Endothelial cell of umbilical vein (primary cell): ENCODE measurements at regions not wholly inside any gene's neighbourhood (a gene's known extent, or its start where the extent isn't known, plus 50 kb on each side); places are given as distances from the start of the nearest gene placed in this dataset.

Experiments used
- BruUV-seq: library from RNA; stranded (reverse); fragments of 400-500 nt; replicated peaks from 2 replicates; lab custom pipeline; 2021; lab: Mats Ljungman, UMichigan
- CTCF ChIA-PET: fragments of 300-600, 350-600 bp; sonication (Branson Sonifier 250); formaldehyde crosslinking; loops from one replicate; lab custom pipeline; 2021; ENCODE audit warnings: antibody characterized with exemption, inconsistent platforms; lab: Charles Lee
- POLR2A ChIA-PET: fragments of 300-600, 350-600 bp; sonication (Branson Sonifier 250); formaldehyde crosslinking; loops from one replicate; lab custom pipeline; 2021; ENCODE audit warnings: antibody characterized with exemption, inconsistent platforms; lab: Charles Lee
- DNase-seq: peaks from one replicate; pipeline ENCODE4 v3.0.0-alpha.2; 2011; ENCODE audit warnings: low read depth, low spot score
- FAIRE-seq: peaks from 2 replicates; lab custom pipeline; 2011; peaks lifted over from hg19 to GRCh38; lab: Jason Lieb, UNC
- H2AFZ ChIP-seq: 2 replicates; pipeline ENCODE4 v1.6.0; 2012; ENCODE audit warnings: low read depth, low read length, control low read depth, inconsistent platforms
- H3K27ac ChIP-seq: 2 replicates; pipeline ENCODE4 v1.5.1; 2011; ENCODE audit warnings: low read depth, mild to moderate bottlenecking, control low read depth, low read length, moderate library complexity; ENCODE audit not compliant: insufficient read depth
- H3K27me3 ChIP-seq, 2 experiments: 2 replicates each; pipeline versions ENCODE4 v1.6.0 to v1.6.1; 2011; ENCODE audit warnings: low read length in 2 of 2, mixed read lengths in 1 of 2; ENCODE audit not compliant: control insufficient read depth in 2 of 2, insufficient read depth in 2 of 2
- H3K36me3 ChIP-seq, 2 experiments: 2 replicates in 1 of 2; 3 replicates in 1 of 2; pipeline ENCODE4 v1.5.1; 2011; ENCODE audit warnings: low read length in 2 of 2, mild to moderate bottlenecking in 1 of 2, moderate library complexity in 1 of 2; ENCODE audit not compliant: control insufficient read depth in 2 of 2, insufficient read depth in 2 of 2; ENCODE audit errors: extremely low read depth in 1 of 2
- H3K4me1 ChIP-seq: 3 replicates; pipeline ENCODE4 v1.5.1; 2011; ENCODE audit warnings: mild to moderate bottlenecking, low read length; ENCODE audit not compliant: control insufficient read depth, insufficient read depth; ENCODE audit errors: extremely low read depth
- H3K4me2 ChIP-seq: 2 replicates; pipeline ENCODE4 v1.6.1; 2011; ENCODE audit warnings: low read length, control low read depth, mixed read lengths; ENCODE audit not compliant: insufficient read depth
- H3K4me3 ChIP-seq, 3 experiments: fragments of 200-600 bp in 1 of 3; sonication (generic), shearing (Covaris generic) in 1 of 3; replicated peaks in 1 of 3; 2 replicates each; pipeline ENCODE4 v1.5.1; 2011 to 2016; ENCODE audit warnings: control low read depth in 3 of 3, low read length in 3 of 3, mild to moderate bottlenecking in 2 of 3, inconsistent platforms in 1 of 3, low read depth in 1 of 3, moderate library complexity in 1 of 3; ENCODE audit not compliant: insufficient read depth in 1 of 3
- H3K79me2 ChIP-seq: 2 replicates; pipeline ENCODE4 v1.6.0; 2012; ENCODE audit warnings: low read length, inconsistent platforms; ENCODE audit not compliant: control insufficient read depth, insufficient read depth
- H3K9ac ChIP-seq: replicated peaks from 2 replicates; pipeline ENCODE3; 2011; ENCODE audit warnings: low read length, control low read depth; ENCODE audit not compliant: insufficient read depth; ENCODE audit errors: extremely low read depth
- H3K9me1 ChIP-seq: replicated peaks from 3 replicates; pipeline ENCODE4 v1.6.0; 2011; ENCODE audit warnings: mild to moderate bottlenecking, low read length; ENCODE audit not compliant: control insufficient read depth, insufficient read depth; ENCODE audit errors: extremely low read depth
- H3K9me3 ChIP-seq: replicated peaks from 2 replicates; pipeline ENCODE4 v1.5.1; 2012; ENCODE audit warnings: low read length, inconsistent platforms; ENCODE audit not compliant: control insufficient read depth, insufficient read depth
- H4K20me1 ChIP-seq: replicated peaks from 2 replicates; pipeline ENCODE3; 2011; ENCODE audit warnings: mild to moderate bottlenecking, low read length; ENCODE audit not compliant: control insufficient read depth, insufficient read depth; ENCODE audit errors: extremely low read depth
- CTCF ChIP-seq, 2 donors: IDR thresholded peaks; 1 replicate in 1 of 2; 2 replicates in 1 of 2; pipeline ENCODE4 v1.5.1; 2011; ENCODE audit warnings: low read length in 2 of 2, mild to moderate bottlenecking in 2 of 2, moderate library complexity in 2 of 2, control low read depth in 1 of 2, inconsistent platforms in 1 of 2, low read depth in 1 of 2; ENCODE audit not compliant: insufficient read depth in 1 of 2; ENCODE audit errors: extremely low read depth in 1 of 2
- EZH2 ChIP-seq: IDR thresholded peaks from 2 replicates; pipeline ENCODE4 v1.6.1; 2012; ENCODE audit warnings: borderline replicate concordance, low read depth, mild to moderate bottlenecking, moderate library complexity, low read length, inconsistent platforms; ENCODE audit not compliant: severe bottlenecking
- FOS ChIP-seq: IDR thresholded peaks from 2 replicates; pipeline ENCODE4 v1.6.1; 2011; ENCODE audit warnings: mild to moderate bottlenecking, low read length, moderate library complexity, borderline replicate concordance; ENCODE audit not compliant: insufficient read depth
- GATA2 ChIP-seq: IDR thresholded peaks from 2 replicates; pipeline ENCODE4 v1.7.0; 2011; ENCODE audit warnings: low read depth, mild to moderate bottlenecking, moderate library complexity, mixed read lengths, low read length; ENCODE audit not compliant: insufficient read length, insufficient read depth
- JUN ChIP-seq: IDR thresholded peaks from 2 replicates; pipeline ENCODE4 v1.6.1; 2011; ENCODE audit warnings: borderline replicate concordance, low read depth; ENCODE audit not compliant: insufficient read length, insufficient read depth
- MAX ChIP-seq: IDR thresholded peaks from 2 replicates; pipeline ENCODE4 v1.6.1; 2011; ENCODE audit not compliant: insufficient read depth, insufficient read length
- MYC ChIP-seq: IDR thresholded peaks from one replicate; pipeline ENCODE4 v1.6.1; 2011; ENCODE audit warnings: mild to moderate bottlenecking, low read depth, low read length
- POLR2A ChIP-seq: IDR thresholded peaks from 2 replicates; pipeline ENCODE4 v1.6.1; 2012; ENCODE audit warnings: low read depth, mild to moderate bottlenecking, control low read depth, low read length
- POLR2AphosphoS5 ChIP-seq: IDR thresholded peaks from 2 replicates; pipeline ENCODE4 v1.6.1; 2012; ENCODE audit warnings: low read depth, mild to moderate bottlenecking, control low read depth, low read length, moderate library complexity; ENCODE audit not compliant: insufficient read depth
- dilution Hi-C: fragments of 300-500 bp; cut with MboI; formaldehyde crosslinking; loops from one replicate; pipeline ENCODE4 v1.15.0; 2019; ENCODE audit warnings: low sequenced_read_pairs; ENCODE audit not compliant: extremely low pct_ligation_motif_present
- intact Hi-C: fragments of 100-400 bp; cut with micrococcal nuclease; formaldehyde crosslinking; loops from one replicate; pipeline ENCODE4 v1.10.0; 2022

GRCh38 chr18:78123144-78123909, 856.3 kb upstream of the SALL3 start:
- DNase-seq (no peak), FAIRE-seq (no peak)
- peaks cover 5% of the 10 kb centered on the region for H3K9me3 ChIP-seq
- CTCF ChIA-PET = no interaction called here
- no peak overlapping the region for H3K27ac ChIP-seq
- H3K27me3 ChIP-seq = no peaks in the 10 kb centered on the region
- no peaks in the 10 kb centered on the region for H4K20me1 ChIP-seq
- no peak overlapping the region for H3K4me2 ChIP-seq
- H3K36me3 ChIP-seq = no peaks in the 10 kb centered on the region
- H3K4me1 ChIP-seq = no peaks in the 10 kb centered on the region
- dilution Hi-C loops = no loop called here
- BruUV-seq = no TSS peak
- H3K79me2 ChIP-seq = no peaks in the 10 kb centered on the region
- H3K9ac ChIP-seq = no peak overlapping the region
- no peak for TF ChIP-seq JUN
- no peak for TF ChIP-seq POLR2A
- TF ChIP-seq POLR2AphosphoS5 = no peak
- TF ChIP-seq MYC = no peak
- TF ChIP-seq FOS = no peak
- TF ChIP-seq CTCF (IDR thresholded peaks at IDR 0.05; ENCODE audit: extremely low read depth in 1 of 2, insufficient read depth in 1 of 2, low read depth in 1 of 2, low read length in 2 of 2) = no peak
- TF ChIP-seq GATA2 = no peak
- TF ChIP-seq EZH2 = no peak
- no peak for TF ChIP-seq MAX
- intact Hi-C loops = no loop called here
- no peak overlapping the region for H3K4me3 ChIP-seq
- no peak overlapping the region for H2AFZ ChIP-seq
- POLR2A ChIA-PET = no interaction called here
- H3K9me1 ChIP-seq = no peaks in the 10 kb centered on the region
